Kidney (tissue), 13 donors: ENCODE measurements at regions not wholly inside any gene's neighbourhood (a gene's known extent, or its start where the extent isn't known, plus 50 kb on each side); places are given as distances from the start of the nearest gene placed in this dataset.

Experiments used
- DNase-seq, 5 donors: peaks; one replicate each; pipeline ENCODE4 v3.0.0-alpha.2; 2013 to 2020
- FAIRE-seq: peaks from 2 replicates; lab custom pipeline; 2012; peaks lifted over from hg19 to GRCh38; lab: Jason Lieb, UNC
- H3K27ac ChIP-seq, 2 donors: one replicate each; pipeline ENCODE4 v1.7.0; 2013; ENCODE audit warnings: low read depth in 2 of 2, low read length in 2 of 2, inconsistent platforms in 1 of 2
- H3K27me3 ChIP-seq: one replicate; pipeline ENCODE4 v1.7.1; 2013; ENCODE audit warnings: low read length, inconsistent platforms; ENCODE audit not compliant: control insufficient read depth, insufficient read depth
- H3K36me3 ChIP-seq, 3 donors: one replicate each; pipeline versions ENCODE4 v1.7.0 to v1.7.1; 2013; ENCODE audit warnings: low read length in 3 of 3, control low read depth in 1 of 3, inconsistent platforms in 1 of 3; ENCODE audit not compliant: insufficient read depth in 3 of 3, control insufficient read depth in 2 of 3
- H3K4me1 ChIP-seq, 3 donors: one replicate each; pipeline versions ENCODE4 v1.7.0 to v1.7.1; 2013; ENCODE audit warnings: low read length in 3 of 3, inconsistent platforms in 1 of 3, low read depth in 1 of 3; ENCODE audit not compliant: control insufficient read depth in 2 of 3, insufficient read depth in 2 of 3
- H3K4me3 ChIP-seq, 3 donors: one replicate each; pipeline versions ENCODE4 v1.7.0 to v1.8.1; 2013; ENCODE audit warnings: low read length in 3 of 3, control low read depth in 1 of 3, inconsistent platforms in 1 of 3
- H3K9ac ChIP-seq, 3 donors: one replicate each; pipeline versions ENCODE4 v1.7.0 to v1.7.1; 2013; ENCODE audit warnings: low read length in 3 of 3, control low read depth in 1 of 3, inconsistent platforms in 1 of 3
- H3K9me3 ChIP-seq, 3 donors: one replicate each; pipeline versions ENCODE4 v1.7.0 to v1.7.1; 2013; ENCODE audit warnings: low read length in 3 of 3, control low read depth in 1 of 3, inconsistent platforms in 1 of 3; ENCODE audit not compliant: control insufficient read depth in 2 of 3, insufficient read depth in 1 of 3
- CTCF ChIP-seq: IDR thresholded peaks from 3 replicates; pipeline ENCODE4 v1.5.1; 2012; ENCODE audit warnings: mild to moderate bottlenecking, moderate library complexity, borderline replicate concordance; ENCODE audit not compliant: insufficient read depth; ENCODE audit errors: extremely low read depth
- intact Hi-C: fragments of 100-400 bp; cut with DNase I; formaldehyde crosslinking; loops from one replicate; pipeline ENCODE4 v1.11.1; 2022
- donor health status: control.
- donor health status: control.
- donor health status: control.
- donor health status: control.
- donor health status: control.
- donor health status: DM: yes; HTN: yes; CAD: no.
- donor health status: Normal renal cell carcinoma (clear cell type).

DNA sequence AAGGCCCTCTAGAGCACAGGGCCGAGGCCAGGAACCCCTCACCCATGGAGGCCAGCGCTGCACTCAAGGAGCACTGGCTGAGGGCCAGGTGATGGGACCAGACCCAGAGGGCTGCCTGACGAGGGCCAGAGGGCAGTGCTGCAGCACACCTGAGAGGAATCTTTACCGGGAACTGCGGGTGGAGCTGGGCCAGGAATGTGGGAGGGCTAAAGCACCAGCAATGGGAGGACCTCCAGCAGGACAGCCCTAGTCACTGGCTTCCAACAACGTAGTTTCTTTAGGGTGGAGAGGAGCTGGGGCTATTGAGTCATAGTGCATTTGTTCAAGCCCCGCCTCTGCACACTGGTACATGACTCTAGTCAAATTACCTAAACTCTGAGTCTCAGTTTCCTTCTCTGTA is 143.4 kb downstream of the TMEM17 start:
- Histone ChIP-seq H3K27me3 (no peaks in the 10 kb centered on the region), H3K27ac (no peak overlapping the region), H3K4me3 (no peak overlapping the region), H3K9ac (no peak overlapping the region), H3K4me1 (no peaks in the 10 kb centered on the region), H3K9me3 (no peaks in the 10 kb centered on the region), H3K36me3 (no peaks in the 10 kb centered on the region)
- DNase-seq = peak in 1 of 5 donors; percentile 82
- FAIRE-seq = no peak
- intact Hi-C loops = no loop called here
- TF ChIP-seq CTCF = no peak

GRCh38 chr2:62361964-62362363 is 144.0 kb downstream of the TMEM17 start:
- H3K27me3 ChIP-seq = no peaks in the 10 kb centered on the region
- intact Hi-C loops = no loop called here
- H3K9ac ChIP-seq = no peak overlapping the region
- no peaks in the 10 kb centered on the region for H3K36me3 ChIP-seq
- no peaks in the 10 kb centered on the region for H3K9me3 ChIP-seq
- DNase-seq (no peak), FAIRE-seq (no peak)
- H3K27ac ChIP-seq = no peak overlapping the region
- no peak for TF ChIP-seq CTCF
- no peak overlapping the region for H3K4me3 ChIP-seq
- no peaks in the 10 kb centered on the region for H3K4me1 ChIP-seq

- Histone ChIP-seq H3K27me3 (no peaks in the 10 kb centered on the region), H3K4me1 (no peaks in the 10 kb centered on the region), H3K27ac (no peak overlapping the region), H3K9ac (no peak overlapping the region), H3K9me3 (peaks cover 0 to 5% (median 0%) of the 10 kb centered on the region in 3 donors), H3K36me3 (no peaks in the 10 kb centered on the region), H3K4me3 (no peak overlapping the region)
- intact Hi-C loops = no loop called here
- DNase-seq = no peak
- TF ChIP-seq CTCF = no peak
- FAIRE-seq = no peak
Measured at GRCh38 chr2:62354771-62355561, 151.0 kb downstream of the TMEM17 start.
